ENCODE measurements at regions not wholly inside any gene's neighbourhood (a gene's known extent, or its start where the extent isn't known, plus 50 kb on each side); places are given as distances from the start of the nearest gene placed in this dataset.

DNA sequence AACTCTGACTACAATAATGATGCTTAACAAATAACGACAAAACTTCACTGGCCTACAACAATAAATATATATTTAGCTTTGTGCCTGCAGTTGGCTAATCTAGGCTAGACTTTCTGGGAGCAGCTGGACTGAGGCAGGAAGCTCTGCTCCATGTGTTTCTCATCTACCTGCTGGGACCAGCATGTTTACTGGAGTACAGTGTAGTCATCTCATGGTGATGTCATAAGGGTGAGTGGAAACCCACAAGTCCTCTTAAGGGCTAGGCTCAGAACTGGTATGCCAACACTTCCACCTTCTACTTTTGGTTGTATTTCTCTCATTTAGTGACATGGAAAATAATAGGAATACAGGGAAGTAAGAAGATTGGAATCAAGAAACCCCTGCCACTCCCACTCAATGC is 85.7 kb upstream of the NIPBL start:
- TF ChIP-seq, protein P1, sequence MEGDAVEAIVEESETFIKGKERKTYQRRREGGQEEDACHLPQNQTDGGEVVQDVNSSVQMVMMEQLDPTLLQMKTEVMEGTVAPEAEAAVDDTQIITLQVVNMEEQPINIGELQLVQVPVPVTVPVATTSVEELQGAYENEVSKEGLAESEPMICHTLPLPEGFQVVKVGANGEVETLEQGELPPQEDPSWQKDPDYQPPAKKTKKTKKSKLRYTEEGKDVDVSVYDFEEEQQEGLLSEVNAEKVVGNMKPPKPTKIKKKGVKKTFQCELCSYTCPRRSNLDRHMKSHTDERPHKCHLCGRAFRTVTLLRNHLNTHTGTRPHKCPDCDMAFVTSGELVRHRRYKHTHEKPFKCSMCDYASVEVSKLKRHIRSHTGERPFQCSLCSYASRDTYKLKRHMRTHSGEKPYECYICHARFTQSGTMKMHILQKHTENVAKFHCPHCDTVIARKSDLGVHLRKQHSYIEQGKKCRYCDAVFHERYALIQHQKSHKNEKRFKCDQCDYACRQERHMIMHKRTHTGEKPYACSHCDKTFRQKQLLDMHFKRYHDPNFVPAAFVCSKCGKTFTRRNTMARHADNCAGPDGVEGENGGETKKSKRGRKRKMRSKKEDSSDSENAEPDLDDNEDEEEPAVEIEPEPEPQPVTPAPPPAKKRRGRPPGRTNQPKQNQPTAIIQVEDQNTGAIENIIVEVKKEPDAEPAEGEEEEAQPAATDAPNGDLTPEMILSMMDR (IDR thresholded peaks at IDR 0.05): no peak
- TF ChIP-seq POLR2A (IDR thresholded peaks at IDR 0.05): no peak

Data from testis (tissue), 2 donors.